ENCODE measurements at regions not wholly inside any gene's neighbourhood (a gene's known extent, or its start where the extent isn't known, plus 50 kb on each side); places are given as distances from the start of the nearest gene placed in this dataset.

DNA sequence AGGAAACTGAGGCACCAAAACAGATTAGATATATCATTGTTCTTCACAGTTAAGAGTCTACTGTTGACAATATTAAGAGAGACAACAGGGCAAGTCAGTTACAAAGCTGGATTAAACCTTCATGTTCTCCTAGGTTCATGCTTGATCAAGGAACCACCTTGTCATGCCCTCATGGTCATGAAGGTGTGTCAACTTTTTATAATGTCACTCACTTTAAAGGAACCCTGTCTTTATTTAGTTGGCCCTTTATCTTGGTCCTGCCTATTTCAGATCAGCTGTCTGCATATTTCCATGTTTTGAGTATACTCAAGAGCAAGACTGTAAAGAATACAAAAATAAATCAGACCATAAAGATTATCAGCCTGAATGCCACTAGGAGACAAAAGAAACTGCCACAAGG is 140.2 kb upstream of the FAM241A start:
- no TSS peak for BruUV-seq (replicated peaks)
- POLR2A ChIA-PET = interaction anchor here (0.9 kb wide), 1 partner anchor 15 kb away, joined by 3 read pairs; no protein-coding TSS in a partner anchor
- no peak for TF ChIP-seq EZH2phosphoT487 (IDR thresholded peaks at IDR 0.05; ENCODE audit: borderline replicate concordance, low read depth, low read length)
- TF ChIP-seq, protein P1, sequence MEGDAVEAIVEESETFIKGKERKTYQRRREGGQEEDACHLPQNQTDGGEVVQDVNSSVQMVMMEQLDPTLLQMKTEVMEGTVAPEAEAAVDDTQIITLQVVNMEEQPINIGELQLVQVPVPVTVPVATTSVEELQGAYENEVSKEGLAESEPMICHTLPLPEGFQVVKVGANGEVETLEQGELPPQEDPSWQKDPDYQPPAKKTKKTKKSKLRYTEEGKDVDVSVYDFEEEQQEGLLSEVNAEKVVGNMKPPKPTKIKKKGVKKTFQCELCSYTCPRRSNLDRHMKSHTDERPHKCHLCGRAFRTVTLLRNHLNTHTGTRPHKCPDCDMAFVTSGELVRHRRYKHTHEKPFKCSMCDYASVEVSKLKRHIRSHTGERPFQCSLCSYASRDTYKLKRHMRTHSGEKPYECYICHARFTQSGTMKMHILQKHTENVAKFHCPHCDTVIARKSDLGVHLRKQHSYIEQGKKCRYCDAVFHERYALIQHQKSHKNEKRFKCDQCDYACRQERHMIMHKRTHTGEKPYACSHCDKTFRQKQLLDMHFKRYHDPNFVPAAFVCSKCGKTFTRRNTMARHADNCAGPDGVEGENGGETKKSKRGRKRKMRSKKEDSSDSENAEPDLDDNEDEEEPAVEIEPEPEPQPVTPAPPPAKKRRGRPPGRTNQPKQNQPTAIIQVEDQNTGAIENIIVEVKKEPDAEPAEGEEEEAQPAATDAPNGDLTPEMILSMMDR (conservative IDR thresholded peaks at IDR 0.05; ENCODE audit: low read length) = no peak
- H3K9me3 ChIP-seq (ENCODE audit: low read length) = no peaks in the 10 kb centered on the region
- H2AFZ ChIP-seq (ENCODE audit: low read length) = no peak overlapping the region
- intact Hi-C loops (cut with micrococcal nuclease; ENCODE audit: unreplicated experiment) = no loop called here
- H3K4me2 ChIP-seq (ENCODE audit: low read length) = no peak overlapping the region
- H4K20me1 ChIP-seq (ENCODE audit: insufficient read depth, low read length) = no peaks in the 10 kb centered on the region
- no peak overlapping the region for H3K27ac ChIP-seq (ENCODE audit: low read depth, low read length, poor library complexity, severe bottlenecking)
- H3K4me3 ChIP-seq (ENCODE audit: low read depth, low read length, poor library complexity, severe bottlenecking) = no peak overlapping the region
- H3K36me3 ChIP-seq (ENCODE audit: insufficient read depth, low read length) = no peaks in the 10 kb centered on the region
- H3K79me2 ChIP-seq (ENCODE audit: insufficient read depth, low read depth, low read length) = no peaks in the 10 kb centered on the region
- H3K9me2 ChIP-seq (ENCODE audit: insufficient read depth, low read length) = no peaks in the 10 kb centered on the region
- DNase-seq (ENCODE audit: low spot score) = no peak
- H3K4me1 ChIP-seq (ENCODE audit: insufficient read depth, low read length, poor library complexity, severe bottlenecking) = no peaks in the 10 kb centered on the region
- CTCF ChIA-PET (ENCODE audit: unreplicated experiment) = no interaction called here

DNA sequence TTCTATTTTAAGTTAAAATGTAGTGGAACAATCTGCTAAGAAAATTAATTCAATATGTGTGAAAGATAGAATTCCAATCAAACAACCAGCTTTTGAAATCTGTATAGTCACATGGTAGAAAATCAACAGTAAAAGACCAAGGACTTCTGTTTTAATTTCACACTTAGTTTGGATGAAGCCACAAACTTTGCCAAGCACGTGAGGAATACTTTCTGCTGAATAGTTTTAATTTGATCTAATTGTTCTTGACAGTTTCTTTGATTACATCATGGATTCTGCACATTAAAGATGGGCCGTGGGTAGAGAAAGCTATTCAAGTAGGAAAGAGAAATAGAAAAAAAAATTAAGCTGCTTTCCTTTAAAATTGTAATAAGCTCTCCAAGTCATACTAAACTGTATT is 137.9 kb upstream of the FAM241A start:
- Histone ChIP-seq H3K36me3 (ENCODE audit: insufficient read depth, low read length) (no peaks in the 10 kb centered on the region), H4K20me1 (ENCODE audit: insufficient read depth, low read length) (no peaks in the 10 kb centered on the region), H3K4me2 (ENCODE audit: low read length) (no peak overlapping the region), H3K79me2 (ENCODE audit: insufficient read depth, low read depth, low read length) (no peaks in the 10 kb centered on the region), H3K9me3 (ENCODE audit: low read length) (no peaks in the 10 kb centered on the region), H3K4me3 (ENCODE audit: low read depth, low read length, poor library complexity, severe bottlenecking) (no peak overlapping the region), H2AFZ (ENCODE audit: low read length) (no peak overlapping the region), H3K4me1 (ENCODE audit: insufficient read depth, low read length, poor library complexity, severe bottlenecking) (no peaks in the 10 kb centered on the region), H3K9me2 (ENCODE audit: insufficient read depth, low read length) (no peaks in the 10 kb centered on the region), H3K27ac (ENCODE audit: low read depth, low read length, poor library complexity, severe bottlenecking) (no peak overlapping the region)
- ChIA-PET POLR2A (interaction anchor here (0.5 to 1.6 kb wide), 3 partner anchors 20 to 458 kb away, joined by 3 to 4 read pairs (median 4); no protein-coding TSS in a partner anchor), CTCF (ENCODE audit: unreplicated experiment) (no interaction called here)
- intact Hi-C loops (cut with micrococcal nuclease; ENCODE audit: unreplicated experiment) = no loop called here
- BruUV-seq (replicated peaks) = no TSS peak
- TF ChIP-seq EZH2phosphoT487 (IDR thresholded peaks at IDR 0.05; ENCODE audit: borderline replicate concordance, low read depth, low read length) = no peak
- TF ChIP-seq, protein P1 (conservative IDR thresholded peaks at IDR 0.05; ENCODE audit: low read length) = no peak
- DNase-seq (ENCODE audit: low spot score) = no peak

DNA sequence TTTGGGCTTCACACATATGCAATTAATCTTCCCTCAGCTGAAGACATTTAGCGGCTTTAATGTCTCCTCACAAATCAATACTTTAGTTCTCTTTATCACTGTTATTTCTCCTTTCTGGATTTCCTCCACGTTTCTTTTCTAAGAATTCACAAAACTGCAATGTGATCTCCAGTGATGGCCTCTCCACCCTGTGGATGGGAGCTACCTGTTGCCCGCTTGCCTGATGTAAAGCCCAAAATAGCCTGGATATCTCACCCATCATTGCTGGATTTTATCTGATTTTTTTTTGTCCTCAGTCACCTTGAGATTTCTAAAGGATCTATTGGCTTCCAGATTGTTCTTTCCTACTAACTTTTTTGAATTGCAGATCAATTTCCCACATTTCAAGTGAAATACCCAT is 129.3 kb upstream of the FAM241A start:
- intact Hi-C loops (cut with micrococcal nuclease; ENCODE audit: unreplicated experiment) = no loop called here
- CTCF ChIA-PET (ENCODE audit: unreplicated experiment) = no interaction called here

More for the DNA sequence above, 129.3 kb upstream of the FAM241A start:
- Histone ChIP-seq H3K79me2 (ENCODE audit: insufficient read depth, low read depth, low read length) (no peaks in the 10 kb centered on the region), H3K4me2 (ENCODE audit: low read length) (no peak overlapping the region), H3K9me3 (ENCODE audit: low read length) (no peaks in the 10 kb centered on the region), H3K36me3 (ENCODE audit: insufficient read depth, low read length) (no peaks in the 10 kb centered on the region), H3K9me2 (ENCODE audit: insufficient read depth, low read length) (no peaks in the 10 kb centered on the region), H3K4me1 (ENCODE audit: insufficient read depth, low read length, poor library complexity, severe bottlenecking) (no peaks in the 10 kb centered on the region), H3K27ac (ENCODE audit: low read depth, low read length, poor library complexity, severe bottlenecking) (no peak overlapping the region), H2AFZ (ENCODE audit: low read length) (no peak overlapping the region), H4K20me1 (ENCODE audit: insufficient read depth, low read length) (no peaks in the 10 kb centered on the region), H3K4me3 (ENCODE audit: low read depth, low read length, poor library complexity, severe bottlenecking) (no peak overlapping the region)
- no peak for DNase-seq (ENCODE audit: low spot score)
- POLR2A ChIA-PET = interaction anchor here (0.7 kb wide), 1 partner anchor 951 kb away, joined by 3 read pairs; no protein-coding TSS in a partner anchor
- TF ChIP-seq, protein P1 (conservative IDR thresholded peaks at IDR 0.05; ENCODE audit: low read length) = no peak
- no peak for TF ChIP-seq EZH2phosphoT487 (IDR thresholded peaks at IDR 0.05; ENCODE audit: borderline replicate concordance, low read depth, low read length)
- no TSS peak for BruUV-seq (replicated peaks)

All from OCI-LY7 (cell line).